ENCODE measurements at regions not wholly inside any gene's neighbourhood (a gene's known extent, or its start where the extent isn't known, plus 50 kb on each side); places are given as distances from the start of the nearest gene placed in this dataset.

DNA sequence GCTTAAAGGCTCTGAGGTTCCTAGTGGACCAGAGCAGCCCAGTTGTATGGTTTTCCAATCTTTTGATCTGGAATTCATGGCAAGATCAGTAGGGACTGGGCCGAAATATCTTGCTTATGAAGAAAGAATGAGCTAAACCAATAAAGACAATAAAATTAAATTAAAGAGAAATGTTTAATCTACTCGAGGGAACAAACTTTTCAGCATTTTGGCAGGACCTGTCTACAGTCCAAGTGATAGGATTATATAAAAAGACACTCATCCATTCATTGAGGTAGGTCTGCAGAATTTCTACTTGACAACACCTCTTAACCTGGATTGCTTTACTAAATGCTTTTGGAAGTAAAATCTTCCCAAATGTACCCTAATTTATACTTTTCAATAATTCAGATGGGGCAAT lies 113.6 kb downstream of the AXIN2 start:
- no peak for DNase-seq (ENCODE audit: low spot score)
- intact Hi-C loops (cut with DNase I) = no loop called here

DNA sequence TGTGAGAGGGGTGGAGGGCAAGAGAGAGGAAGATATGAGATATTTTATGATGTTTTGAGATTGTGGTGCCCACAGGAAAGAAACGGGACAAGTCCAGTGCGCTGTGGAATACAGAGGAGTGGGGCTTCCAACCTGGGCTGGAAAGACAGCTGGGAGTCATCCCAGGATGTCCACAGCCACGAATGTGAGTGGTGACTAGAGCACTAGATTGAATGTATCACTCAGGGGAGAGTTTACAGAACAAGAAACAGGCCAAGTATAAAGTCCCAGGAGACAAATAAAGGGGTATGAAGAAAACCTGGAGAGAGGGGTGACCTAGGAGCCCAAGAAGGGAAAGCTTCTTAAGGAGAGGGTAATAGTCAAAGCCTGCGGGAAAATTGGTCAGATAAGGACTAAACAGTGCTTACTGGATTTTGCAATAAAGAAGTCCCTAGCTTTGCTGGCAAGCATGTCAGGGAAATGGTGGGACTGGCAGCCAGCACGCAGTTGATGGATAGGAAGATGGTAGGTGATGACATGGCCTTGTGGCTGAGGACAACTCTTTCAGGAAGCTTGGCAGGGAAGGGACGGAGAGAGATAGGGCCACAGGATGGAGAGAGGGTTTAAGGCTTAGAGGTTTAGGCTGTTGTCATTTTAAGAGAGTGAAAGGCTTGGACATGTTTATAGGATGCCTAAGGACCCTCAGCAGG lies 114.5 kb downstream of the AXIN2 start:
- intact Hi-C loops (cut with DNase I) = no loop called here
- DNase-seq (ENCODE audit: low spot score) = no peak

DNA sequence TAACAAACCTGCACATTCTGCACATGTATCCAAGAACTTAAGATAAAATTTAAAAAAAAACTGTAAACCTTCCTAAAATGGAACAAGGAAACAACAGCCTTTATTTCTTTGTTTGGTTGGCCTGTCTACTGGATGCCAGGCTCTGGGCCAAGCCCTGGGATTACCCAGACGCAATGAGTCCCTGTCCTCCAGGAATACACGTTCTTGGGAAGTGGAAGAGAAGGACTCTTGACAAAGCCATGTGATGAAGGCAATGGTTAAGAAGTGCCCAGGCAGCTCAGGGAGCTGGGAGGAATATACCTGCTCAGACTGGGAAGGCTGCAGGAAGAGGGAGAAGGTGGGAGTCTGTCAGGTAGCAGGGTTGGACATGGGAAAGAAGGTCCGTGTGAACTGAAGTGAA lies 115.4 kb downstream of the AXIN2 start:
- DNase-seq (ENCODE audit: low spot score) = no peak
- intact Hi-C loops (cut with DNase I) = no loop called here

DNA sequence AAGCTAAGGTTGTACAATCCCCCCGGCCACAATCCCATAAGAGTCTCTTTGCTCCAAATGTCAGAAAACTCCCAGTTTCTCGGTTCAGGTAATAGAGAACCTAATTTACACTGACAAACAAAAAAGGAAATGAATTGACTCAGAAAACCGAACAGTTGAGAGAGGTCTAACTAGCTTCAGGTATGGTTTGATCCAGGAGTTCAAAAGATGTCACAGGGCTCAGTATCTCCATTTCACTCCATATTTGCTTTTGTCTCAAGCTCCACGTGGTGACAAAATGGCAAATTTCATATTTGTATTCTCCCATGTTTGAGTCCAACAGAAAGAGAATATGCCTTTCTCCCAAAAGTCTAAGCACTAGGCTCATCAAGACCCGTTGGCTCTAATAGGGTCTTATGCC lies 117.4 kb downstream of the AXIN2 start:
- no peak for DNase-seq (ENCODE audit: low spot score)
- intact Hi-C loops (cut with DNase I) = no loop called here

DNA sequence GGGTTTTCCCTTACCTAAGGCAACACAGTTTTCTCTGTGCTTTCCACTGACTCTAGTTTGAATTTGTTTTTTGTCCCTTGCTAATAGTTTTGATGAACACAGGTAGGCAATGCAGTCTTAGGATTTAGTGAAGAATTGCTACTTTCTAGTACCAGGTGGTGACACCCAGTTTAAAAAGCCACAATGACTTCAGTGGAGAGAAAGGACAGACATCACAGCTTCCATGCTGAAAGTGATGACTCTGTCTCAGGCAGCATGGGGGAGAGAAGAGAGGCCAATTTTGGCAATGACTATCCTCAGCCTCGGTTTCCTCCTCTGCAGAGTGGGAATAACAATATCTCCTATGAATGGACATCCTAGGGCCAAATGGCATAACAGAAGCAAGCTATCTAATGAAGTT lies 118.8 kb downstream of the AXIN2 start:
- DNase-seq (ENCODE audit: low spot score) = no peak
- intact Hi-C loops (cut with DNase I) = no loop called here

DNA sequence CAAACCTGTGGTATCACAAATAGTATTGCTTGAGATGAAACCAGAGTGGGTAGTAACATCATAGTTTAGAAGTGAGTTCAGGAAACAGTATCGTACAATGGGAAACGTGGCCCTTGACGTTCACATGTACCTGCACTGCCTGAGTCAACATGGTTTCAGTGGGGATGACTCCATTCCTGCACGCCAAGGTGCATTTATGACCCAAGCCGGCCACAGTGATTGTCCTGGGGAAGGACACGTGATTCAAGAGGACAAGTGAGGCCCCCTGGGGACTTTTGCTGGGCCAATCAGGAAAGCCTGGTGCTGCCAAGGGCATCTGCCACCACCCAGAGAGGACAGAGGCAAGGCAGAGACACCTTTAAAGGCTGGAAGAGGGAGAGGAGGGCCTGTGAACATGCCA lies 119.2 kb downstream of the AXIN2 start:
- intact Hi-C loops (cut with DNase I) = no loop called here

DNA sequence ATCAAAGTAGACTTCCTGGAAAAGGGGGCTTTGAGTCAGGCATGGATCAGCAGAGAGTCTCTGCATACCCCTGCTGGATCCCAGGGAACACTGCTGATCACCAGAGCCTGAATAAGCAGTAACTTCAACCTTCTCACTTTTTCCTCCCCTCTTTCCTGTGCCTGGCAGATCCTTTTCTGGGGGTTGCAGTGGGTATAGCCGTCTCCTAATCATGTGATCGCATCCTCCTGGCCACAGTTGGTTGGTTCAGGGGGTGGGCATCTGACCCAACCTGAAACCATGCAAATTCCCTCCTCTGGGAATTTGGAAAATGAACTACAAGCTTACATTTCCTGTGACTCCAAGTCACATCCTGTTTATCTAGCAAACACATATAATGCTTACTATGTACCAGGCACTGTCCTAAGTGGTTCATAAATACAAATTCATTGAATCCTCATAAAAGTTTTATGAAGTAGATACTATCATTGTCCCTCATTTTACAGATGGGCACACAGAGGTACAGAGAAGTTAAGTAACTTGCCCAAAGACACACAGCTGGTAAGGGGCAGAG lies 120.3 kb downstream of the AXIN2 start:
- DNase-seq (ENCODE audit: low spot score) = no peak
- intact Hi-C loops (cut with DNase I) = no loop called here

More for the DNA sequence above, 119.2 kb downstream of the AXIN2 start:
- no peak for DNase-seq (ENCODE audit: low spot score)

DNA sequence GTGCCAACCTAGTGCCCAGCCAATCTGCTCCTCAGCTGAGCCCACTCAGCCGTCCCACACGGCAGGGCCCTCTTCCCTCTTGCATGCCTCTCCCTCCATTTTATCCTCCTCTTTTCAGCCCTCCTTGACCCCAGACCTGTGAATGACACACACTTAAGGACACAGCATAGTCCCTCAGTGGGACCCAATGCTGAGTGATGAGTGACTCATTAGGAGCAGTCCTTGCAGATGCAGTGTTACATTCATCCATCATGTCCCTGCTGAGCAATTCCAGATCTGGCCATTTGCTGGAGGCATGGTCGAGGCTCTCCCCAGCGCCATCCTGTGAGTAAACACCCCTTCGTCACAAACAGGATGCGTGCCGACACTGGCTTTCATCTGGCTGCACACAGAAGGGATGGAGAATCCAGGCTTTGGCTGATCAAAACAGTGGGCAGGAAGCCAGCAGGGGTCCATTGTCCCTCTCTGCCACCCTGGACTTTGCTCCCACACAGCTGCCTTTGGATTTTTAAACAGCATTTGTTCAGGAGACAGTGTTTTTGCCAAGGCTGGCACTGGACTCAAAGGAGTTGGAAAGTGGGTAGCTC lies 122.6 kb downstream of the AXIN2 start:
- intact Hi-C loops (cut with DNase I) = no loop called here
- no peak for DNase-seq (ENCODE audit: low spot score)

DNA sequence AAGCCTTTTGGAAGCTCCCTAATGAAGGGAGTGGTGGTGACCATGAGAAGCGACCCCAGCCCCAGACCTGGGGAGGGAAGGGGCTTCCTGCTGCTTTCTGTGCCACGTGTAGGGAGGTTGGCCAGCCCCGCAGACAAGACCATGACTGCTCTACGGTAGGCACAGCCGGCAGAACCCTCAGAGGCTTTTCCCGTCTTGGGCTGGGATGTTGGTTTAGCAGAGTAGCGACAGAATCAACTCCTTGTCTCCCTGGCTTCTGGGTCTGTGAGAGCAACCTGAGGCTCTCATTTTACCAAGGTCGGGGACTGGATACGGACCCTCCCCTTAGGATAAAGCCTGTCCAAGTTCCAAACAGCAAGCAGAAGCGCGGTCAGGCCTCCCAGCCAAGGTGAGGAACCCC lies 123.3 kb downstream of the AXIN2 start:
- DNase-seq (ENCODE audit: low spot score) = no peak
- intact Hi-C loops (cut with DNase I) = no loop called here

DNA sequence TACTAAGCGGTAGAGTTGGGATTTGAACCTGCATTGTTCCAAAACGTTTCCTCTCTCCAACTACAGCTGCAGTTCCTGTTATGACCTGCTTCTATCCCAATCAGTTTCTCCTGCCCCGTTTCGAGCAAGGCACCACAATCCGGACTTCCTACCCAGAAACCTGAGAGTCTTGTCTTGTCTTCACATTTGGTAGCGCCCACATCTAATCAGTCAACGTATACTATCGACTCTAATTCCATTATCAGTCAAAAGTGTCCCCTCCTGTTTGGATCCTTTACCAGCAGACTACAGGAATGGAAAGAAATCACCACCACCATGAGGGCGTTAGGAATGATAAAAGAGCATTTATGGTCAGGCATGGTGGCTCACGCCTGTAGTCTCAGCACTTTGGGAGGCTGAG lies 124.6 kb downstream of the AXIN2 start:
- DNase-seq (ENCODE audit: low spot score) = no peak
- intact Hi-C loops (cut with DNase I) = no loop called here

DNA sequence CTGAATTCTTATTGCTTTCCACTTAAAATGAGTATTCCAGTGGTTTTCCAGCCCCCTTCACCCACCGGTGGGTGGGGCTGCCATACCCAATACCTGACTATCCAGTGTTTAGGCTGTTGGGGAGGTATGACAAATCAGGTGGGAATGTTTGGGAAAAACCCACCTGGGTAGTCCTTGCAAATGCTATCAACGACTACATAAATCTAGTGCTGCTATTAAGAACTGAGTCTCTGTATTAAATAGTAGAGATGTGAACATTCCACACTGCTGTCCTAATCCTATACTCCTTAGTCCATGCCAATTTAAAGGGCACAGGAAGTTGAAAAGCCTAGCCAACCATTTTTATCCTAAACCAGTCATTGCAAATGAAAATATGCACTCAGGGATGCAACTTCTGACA lies 126.6 kb downstream of the AXIN2 start:
- DNase-seq (ENCODE audit: low spot score) = no peak
- intact Hi-C loops (cut with DNase I) = no loop called here

DNA sequence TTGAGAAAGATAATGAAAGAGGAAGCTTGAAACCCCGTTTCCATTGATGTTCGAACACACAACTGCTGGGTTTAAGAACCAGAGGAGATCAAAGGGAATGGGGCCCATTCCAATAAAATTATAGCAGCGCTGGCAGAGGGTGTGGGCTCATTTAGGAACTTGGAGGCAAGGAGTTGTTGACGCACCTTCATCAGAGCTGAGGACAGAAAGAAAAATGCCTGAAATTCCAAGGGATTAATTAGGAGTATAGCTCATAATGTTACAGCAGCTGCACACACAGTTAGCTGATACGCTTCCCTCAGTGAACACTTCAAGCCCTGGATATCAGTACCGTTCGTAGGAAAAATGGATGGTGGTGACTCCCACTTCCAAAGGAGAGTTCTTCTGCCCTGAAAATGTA lies 127.2 kb downstream of the AXIN2 start:
- no peak for DNase-seq (ENCODE audit: low spot score)
- intact Hi-C loops (cut with DNase I) = no loop called here

DNA sequence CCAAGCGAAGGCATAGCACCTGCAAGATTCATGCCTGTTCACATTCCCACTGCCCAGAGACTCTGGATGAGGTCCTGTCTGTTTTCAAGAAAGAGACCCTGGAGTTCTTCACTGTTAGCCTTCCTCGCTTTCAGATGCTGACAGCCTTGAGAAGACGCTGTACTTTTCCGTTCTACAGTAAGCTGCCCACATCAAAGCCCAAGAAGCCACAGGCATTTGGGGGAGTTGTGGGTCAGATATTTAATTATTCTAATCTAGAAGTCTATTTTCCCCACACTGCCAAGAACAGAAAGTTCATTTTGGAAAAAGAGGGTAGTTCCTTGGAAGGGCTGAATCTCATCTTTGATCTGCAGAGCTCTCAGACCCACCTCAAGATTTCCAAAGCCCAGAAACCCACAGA lies 127.9 kb downstream of the AXIN2 start:
- no peak for DNase-seq (ENCODE audit: low spot score)
- intact Hi-C loops (cut with DNase I) = no loop called here

DNA sequence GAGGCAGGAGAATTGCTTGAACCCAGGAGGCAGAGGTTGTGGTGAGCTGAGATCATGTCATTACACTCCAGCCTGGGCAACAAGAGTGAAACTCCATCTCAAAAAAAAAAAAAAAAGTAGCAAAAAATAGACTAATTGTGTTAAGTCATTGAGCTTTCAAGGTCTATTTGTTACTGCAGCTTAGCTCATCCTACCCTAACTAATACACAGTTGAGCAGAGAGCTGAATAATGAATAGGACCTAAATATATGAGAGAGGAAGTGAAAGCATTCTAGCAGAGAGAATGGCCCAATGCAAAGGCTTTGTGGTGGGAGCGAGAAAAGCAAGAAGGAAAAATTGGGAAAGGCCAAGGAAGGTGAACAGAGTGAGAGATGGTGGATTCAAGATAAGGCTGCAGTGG lies 128.3 kb downstream of the AXIN2 start:
- intact Hi-C loops (cut with DNase I) = no loop called here
- no peak for DNase-seq (ENCODE audit: low spot score)

DNA sequence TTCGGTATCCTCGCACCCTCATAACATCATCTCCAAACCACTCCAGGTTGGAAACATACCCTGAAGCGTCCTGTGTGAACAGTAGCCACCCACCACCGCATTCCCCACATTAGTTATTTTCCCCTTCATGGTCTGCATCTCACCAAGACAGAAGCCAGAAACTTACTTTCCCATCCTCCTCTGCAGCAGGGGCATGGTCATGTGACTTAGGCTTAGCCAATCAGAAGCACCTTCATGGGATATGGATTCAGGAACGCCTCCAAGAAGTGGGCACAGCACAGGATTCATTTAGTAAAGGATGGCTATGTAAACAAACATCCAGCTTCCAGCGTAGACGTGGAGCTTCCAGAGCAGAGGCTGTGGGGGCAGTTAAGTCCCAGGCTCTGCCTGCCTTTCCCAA lies 130.3 kb downstream of the AXIN2 start:
- no peak for DNase-seq (ENCODE audit: low spot score)
- intact Hi-C loops (cut with DNase I) = no loop called here

DNA sequence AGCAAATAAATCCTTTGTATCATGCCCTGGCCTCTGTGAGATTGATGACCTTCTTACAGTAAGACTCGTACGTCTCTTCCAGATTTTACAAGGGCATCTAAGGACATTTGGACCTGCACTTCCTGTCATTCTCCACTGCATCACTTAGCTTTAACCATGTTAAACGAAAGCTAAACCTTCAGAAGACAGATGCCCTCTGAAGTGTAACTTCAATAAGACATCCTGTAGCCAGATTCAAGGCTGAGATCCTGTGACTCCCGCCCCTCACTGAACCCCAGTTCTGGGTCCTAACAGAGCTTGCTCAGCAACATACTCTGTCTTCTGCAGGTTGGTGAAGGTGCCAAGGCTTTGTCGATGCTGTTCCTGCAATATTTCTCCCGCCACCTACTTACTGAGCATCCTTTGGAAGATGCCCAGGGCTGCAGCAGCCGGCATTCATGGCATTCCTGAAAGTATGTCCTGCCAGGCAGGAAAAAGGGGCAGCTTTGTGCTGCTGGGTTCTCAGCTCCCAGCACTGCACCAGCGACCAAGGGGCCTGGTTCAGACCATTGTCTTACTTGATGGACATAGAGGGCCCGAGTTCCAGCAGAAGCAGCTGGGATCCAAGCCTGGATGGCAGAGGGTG lies 131.1 kb downstream of the AXIN2 start:
- intact Hi-C loops (cut with DNase I) = no loop called here
- DNase-seq (ENCODE audit: low spot score) = no peak

DNA sequence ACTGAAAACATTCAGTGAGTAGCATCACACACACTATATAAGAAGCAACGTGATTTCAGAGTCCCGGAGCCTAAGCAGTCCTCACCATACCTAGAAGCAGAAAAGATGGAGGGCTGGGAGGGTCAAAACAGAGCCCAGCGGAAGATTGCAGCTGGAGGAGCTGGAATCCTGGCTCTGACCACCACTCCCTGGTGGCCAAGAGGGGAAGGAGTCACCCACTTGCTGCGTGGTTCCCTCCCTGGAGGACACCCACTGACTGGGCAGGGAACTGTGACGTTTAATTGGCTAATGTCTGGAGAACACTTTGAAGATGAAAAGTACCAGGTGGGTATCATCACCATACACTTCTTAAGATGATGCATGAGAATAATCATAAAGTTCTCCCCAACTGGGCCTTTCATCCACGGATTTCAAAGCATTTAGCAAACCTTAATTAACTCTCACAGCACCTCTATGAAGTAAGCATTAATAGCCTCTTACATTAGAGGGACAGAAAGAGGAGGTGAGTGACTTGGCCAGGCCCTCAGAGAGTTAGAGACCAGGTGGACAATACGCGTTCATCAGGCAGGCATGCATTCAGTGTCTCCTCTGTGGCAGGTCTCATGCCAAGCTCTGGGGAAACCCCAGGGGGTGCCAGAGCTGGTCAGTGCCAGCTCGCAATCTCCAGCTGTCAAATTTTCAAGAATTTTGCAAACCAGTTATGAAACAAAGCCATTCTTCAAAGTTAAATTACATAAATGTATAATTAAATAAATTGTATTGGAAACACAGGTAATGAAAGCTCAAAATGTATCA lies 137.9 kb downstream of the AXIN2 start:
- intact Hi-C loops (cut with DNase I) = no loop called here
- DNase-seq (ENCODE audit: low spot score) = no peak

DNA sequence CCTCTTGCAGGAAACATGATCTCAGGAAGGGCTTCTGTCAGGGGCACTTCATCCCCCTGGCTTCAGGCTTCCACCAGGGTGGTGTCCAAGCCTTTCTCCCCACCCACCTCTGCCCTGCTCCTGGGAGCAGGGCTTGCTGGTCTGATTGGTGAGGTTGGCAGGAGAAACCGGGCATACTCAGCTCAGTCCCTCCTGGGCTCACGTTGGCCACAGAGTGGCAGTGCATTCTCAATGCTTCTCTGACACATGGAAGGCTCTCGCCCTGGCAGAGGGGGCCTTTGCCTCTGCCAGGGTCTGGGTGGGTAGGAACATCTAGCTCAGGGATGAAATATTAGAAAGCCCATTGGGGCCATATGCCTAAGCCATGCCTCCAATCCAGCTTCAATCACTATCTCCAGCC lies 142.8 kb downstream of the AXIN2 start:
- DNase-seq (ENCODE audit: low spot score) = no peak
- intact Hi-C loops (cut with DNase I) = no loop called here

DNA sequence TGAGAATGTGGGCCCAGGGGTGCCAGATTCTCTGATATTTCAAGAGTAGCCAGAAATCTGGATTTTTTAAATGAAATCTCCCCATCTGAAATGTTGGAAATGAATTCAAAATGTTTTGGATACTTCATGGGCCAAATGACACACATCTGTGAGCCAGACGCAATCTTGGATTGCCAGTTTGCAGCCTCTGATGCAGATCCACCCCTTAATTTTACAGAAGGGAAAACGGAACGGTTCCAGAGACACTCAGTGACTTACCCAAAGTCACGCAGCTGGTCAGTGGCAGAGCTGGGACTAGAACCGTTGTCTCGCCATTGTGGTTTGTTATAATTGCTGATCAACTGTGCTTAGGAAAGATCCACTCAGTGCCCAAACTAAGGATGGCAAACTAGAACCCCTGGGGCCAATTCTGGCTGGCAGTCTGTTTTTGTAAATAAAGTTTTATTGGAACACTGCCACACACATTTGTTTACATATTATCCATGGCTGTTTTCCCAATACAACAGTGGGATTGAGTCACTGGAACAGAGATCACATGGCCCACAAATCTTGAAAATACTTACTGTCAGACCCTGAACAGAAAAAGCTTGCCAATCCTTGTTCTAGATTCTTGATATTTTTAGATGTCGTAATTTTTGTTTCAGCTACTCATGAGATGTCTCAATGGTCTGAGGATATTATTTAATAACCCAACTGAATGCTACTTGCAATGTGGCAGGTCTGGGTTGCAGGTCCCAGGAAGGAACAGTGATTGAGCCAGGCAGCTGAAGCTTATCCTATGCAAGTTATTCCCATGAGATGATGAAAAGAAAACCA lies 143.8 kb downstream of the AXIN2 start:
- DNase-seq (ENCODE audit: low spot score) = no peak
- intact Hi-C loops (cut with DNase I) = no loop called here

DNA sequence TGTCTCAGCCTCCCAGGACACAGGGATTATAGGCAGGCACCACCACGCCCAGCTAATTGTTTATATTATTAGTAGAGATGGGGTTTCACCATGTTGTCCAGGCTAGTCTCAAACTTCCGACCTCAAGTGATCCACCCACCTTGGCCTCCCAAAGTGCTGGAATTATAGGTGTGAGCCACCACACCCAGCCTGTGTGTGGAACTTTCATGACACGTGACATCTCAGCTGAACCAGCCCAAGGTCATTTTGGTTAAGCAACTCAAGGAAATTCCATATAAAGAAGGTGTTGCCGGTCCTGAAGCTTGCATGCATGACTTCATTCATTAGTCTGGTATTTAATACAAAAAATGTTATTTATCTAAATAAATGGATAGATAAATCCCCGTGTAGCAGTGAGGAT lies 145.5 kb downstream of the AXIN2 start:
- DNase-seq (ENCODE audit: low spot score) = no peak
- intact Hi-C loops (cut with DNase I) = no loop called here

Measured in cardiac septum (tissue), 1 donor.